AG08395 (cell line): ENCODE measurements at regions not wholly inside any gene's neighbourhood (a gene's known extent, or its start where the extent isn't known, plus 50 kb on each side); places are given as distances from the start of the nearest gene placed in this dataset.
"Not testable (repeated sequence)": the region's sequence is repeated elsewhere in the genome, so short reads cannot be mapped to it uniquely, and the experiment has no call there.

ENCODE experiments used
- DNase-seq: peaks from one replicate; pipeline ENCODE4 v3.0.0; 2012; ENCODE audit warnings: mixed read lengths, low spot score

DNA sequence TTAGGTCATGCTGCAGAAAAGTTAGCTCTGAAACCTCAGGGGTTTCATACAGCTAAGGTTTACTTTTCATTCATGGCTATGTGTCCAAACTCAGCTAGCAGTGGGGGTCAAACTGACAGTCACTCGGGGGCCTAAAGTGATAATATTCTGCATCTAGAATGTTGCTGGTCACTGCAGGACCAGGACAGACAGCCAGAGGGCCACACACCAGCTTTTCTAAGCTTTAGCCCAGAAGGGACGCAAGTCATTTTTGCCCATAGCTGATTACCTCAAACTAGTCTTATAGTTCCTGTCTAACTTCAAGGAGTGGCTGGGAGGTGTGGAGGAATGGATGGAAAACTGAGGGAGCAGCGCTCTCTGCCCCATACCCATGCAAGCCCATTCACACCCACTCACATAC, 163.0 kb upstream of the NLRP1 start:
- no peak for DNase-seq

DNA sequence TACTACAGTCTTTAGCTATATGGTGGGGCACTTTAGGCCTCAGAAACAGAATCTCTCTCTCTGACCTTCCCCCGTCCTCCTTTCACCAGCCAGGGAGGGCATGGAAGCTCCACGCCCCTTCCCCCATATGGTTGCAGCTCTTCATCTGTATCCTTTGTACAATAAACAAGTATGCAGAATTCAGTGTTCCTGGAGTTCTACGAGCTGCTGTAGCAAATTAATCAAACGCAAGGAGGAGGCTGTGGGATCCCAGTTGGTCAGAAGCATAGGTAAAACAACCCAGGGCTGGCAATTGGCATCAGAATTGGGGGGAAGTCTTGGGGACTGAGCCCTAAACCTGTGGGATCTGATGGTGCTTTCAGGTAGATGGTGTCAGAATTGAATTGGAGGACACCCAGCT, 163.7 kb upstream of the NLRP1 start:
- no peak for DNase-seq

- DNase-seq = no peak
These were observed 169.1 kb upstream of the NLRP1 start for GRCh38 chr17:5753421-5753820.

DNA sequence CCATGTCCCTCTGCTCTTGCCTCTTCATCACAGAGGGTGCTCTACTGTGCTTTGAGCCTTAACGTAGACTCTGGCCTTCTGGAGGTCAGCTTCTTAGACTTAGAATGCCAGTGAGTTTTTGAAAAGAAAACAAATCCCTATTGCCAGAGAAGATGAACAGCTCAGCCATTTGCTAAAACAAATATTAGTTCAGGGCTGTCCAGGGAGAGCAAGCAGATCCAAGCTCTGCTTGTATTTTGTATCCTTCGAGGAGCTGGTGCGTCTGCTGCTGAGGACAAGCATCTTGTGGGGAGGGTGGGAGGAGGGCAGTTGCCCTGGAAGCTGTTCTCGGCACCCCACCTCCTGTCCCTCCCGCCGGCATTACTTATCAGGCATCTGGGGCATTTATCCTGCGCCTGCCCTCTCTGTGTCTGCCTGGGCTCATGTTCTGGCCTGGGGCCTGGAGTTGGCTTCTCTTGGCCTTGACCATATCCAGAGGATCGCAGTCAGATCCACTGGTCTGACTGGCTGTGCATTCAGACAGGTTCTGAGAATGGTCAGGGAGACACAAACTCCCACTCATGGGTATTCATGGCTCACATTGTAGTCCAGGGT, 173.1 kb upstream of the NLRP1 start:
- DNase-seq = no peak

DNA sequence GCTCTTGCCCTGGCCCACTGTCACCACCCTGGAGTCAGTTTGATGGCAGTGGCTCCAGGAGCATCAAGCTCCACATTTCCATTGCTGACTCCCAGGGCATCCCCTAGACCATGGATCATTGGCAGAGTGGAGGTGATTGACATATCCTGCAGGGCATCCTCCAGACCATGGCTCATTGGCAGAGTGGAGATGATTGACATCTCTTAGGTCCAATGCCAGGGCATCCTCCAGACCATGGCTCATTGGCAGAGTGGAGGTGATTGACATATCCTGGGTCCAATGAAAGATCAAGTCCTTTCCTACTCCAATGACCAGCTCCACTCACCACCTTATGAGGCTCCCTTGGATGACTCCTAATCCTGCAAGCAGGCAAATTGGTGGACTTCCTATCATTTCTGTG, 174.3 kb upstream of the NLRP1 start:
- no peak for DNase-seq

GRCh38 chr17:5759501-5759925, 175.2 kb upstream of the NLRP1 start:
- DNase-seq = no peak

DNA sequence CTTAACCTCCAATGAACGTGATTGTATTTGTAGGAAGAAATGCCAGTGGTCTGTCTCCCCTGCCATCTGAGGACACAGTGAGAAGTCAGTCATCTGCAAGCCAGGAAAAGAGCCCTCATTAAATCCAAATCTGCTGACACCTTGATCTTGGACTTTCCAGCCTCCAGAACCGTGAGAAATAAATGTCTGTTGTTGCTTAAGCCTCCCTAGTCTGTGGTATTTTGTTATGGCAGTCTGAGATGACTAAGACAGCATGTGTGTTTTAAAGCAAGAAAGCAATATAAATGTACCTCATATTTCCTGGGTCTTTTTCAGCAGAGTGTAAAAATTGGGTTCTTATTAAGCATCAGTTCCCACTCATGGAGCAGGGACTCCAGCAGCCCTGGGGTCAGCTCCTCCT, 177.9 kb upstream of the NLRP1 start:
- no peak for DNase-seq

GRCh38 chr17:5763595-5764306, 179.4 kb upstream of the NLRP1 start:
- no peak for DNase-seq

DNA sequence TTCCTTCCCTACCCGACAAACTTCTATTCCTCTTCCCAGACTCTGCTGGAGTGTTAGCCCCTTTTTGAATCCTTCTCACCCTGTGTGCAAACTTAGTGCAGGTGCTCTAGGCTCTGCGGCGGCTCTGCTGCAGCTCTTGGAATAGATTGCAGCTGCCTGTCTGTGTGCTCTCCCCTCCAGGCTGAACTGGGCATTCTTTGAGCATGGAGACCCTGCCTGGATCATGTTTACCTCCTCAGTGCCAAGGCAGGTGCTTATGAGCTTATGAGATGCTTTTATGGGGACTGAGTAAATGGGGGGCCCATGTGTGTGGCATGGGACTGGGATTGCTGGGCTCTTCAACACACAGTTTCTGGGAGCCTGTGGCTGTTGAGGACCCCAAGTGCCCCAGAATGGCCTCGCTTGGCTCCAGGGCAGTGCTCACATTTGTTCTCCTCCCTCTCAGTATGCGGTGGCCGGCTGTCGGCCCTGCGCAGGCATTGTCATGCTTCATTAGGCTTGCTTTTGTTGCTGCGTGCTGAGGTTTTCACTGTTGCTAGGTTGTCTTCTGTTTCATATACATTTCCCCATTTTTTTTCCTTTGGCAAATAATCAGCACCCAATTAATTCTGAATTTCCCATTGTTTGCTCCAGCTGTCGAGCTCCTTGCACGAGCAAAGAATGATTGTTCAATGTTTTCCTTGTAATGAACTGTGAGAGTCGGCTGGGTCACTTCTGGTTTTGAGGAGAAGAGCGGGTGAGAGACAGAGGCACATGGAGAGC, 185.5 kb upstream of the NLRP1 start:
- no peak for DNase-seq

GRCh38 chr17:5770441-5771270, 186.3 kb upstream of the NLRP1 start:
- no peak for DNase-seq

- not testable (repeated sequence) for DNase-seq
These were observed 186.9 kb upstream of the NLRP1 start for GRCh38 chr17:5771271-5771577.

- not testable (repeated sequence) for DNase-seq
These were observed 187.7 kb upstream of the NLRP1 start for GRCh38 chr17:5772017-5772416.

DNA sequence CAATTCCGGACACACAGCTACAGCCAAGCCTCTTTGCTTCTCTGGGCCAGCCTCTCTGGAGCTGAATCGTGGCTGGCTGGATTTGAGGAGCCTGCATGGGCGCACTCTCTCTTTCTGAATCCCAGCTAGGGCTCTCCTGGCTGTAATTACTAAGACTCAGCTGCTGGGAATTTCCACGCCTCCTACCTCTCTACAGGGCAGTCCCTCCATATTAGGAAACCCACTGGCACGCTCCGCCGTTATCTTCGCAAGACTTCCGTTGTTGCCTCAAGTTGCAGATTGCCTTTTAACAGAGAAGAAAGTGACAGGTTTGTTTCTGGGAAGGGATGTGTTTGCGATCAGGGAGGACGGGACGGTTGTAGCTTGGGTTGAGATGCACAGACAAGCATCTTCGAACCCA, 188.4 kb upstream of the NLRP1 start:
- DNase-seq = no peak

DNA sequence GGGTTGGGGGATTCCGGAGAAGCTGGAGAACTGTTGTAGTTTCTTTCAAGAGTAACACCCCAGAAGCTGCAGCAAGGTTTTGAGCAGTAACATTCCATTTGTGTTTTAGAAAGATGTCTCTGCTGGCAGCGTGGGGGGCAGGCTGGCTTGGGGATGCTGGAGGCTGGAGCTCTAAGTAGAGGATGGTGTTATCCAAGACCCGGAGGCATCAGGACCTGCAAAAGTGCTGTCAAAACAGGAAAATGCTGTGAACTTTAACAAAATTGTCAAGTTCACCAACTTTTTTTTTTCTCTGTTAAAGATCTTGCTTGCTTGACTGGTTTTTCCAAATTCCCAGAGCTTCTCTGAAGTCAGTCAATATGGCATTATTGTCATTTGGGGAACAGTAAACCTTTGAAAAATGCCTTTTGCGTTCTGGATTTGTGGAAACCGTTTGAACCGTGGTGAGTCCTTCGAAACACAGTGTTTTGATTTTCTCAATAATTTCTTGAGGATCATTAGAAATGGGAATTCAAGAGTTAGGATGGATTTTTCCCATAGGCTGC, 189.6 kb upstream of the NLRP1 start:
- DNase-seq = no peak

DNA sequence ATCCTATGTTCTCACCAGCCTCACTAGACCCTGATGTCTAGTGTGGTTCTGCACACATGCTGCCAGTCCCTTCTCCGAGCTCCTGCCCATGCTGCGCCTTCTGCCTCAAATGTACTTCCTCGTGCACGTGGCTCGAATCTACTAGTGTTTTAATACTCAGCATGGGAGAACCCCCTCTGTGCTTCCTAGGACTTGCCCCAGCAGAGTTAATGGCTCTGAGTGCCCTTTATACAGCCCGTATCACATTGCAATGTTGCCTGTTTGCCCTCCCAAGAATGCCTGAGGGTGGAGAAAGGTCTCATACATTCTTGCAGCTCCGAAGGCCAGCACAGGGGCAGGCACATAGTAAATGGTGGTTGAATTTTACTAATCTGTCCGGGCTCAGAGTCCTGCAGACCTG, 190.8 kb upstream of the NLRP1 start:
- no peak for DNase-seq

DNA sequence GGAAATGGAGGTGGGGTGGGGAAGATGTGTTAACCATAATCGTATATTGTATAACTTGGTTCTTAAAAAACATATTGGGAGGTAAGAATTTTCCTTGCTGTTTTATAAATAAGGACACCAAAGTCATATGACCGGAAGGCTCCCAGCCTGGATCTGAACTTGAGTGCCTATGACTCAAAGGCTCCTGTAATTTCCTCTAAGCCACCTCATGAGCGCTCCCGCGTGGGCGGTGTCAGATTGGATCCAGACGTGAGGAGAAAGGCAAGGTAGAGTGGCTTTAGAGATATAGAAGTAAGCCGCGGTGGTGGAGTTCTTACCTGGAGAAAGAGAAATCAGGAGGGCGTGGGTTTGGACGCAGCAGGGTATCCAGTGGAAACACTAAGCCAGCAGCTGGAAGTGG, 196.2 kb upstream of the NLRP1 start:
- DNase-seq = peak; percentile 64

- DNase-seq = no peak
These were observed 197.1 kb upstream of the NLRP1 start for GRCh38 chr17:5781236-5781927.

- no peak for DNase-seq
These were observed 199.0 kb upstream of the NLRP1 start for GRCh38 chr17:5783269-5783668.

GRCh38 chr17:5783851-5784250, 199.5 kb upstream of the NLRP1 start:
- DNase-seq = no peak

DNA sequence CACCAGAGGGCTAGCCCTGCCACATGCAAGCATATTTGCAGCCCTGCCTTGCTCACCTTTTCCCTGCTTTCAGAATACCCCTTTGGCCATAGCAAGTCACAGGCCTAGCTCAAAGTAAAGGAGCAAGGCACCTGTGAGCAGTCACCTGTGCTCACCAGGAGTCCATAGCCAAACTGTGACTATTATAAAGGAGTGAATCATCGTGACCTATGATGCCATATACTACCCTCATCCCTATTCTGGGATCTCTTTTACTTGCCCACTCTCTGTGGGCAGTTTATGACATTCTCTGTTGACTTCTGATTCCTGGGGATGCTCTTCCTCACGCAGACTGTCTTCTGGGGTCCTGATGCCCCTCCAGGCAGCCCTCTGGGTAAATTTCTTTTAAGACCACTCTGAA, 200.5 kb upstream of the NLRP1 start:
- DNase-seq = no peak

DNA sequence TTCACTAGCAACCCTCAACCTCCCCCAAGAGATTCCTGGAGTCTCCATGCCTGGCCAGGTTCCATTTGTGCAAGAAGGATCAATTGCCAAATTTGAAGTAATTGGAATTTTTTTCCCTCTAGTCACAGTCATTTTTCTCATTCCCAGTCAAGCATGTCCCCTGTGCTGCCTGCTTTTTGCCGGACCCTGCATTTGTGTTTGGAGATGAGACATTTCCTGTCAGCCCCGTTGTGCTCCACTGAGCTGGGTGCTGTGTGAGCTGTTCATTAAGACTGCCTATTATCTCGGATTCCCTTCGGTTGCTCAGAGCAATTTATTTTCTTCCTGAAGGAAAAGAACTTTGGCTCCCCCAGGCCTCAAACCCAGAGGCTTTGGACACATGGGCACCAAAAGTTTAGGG, 201.0 kb upstream of the NLRP1 start:
- peak; percentile 69 for DNase-seq
